ENCODE measurements at regions not wholly inside any gene's neighbourhood (a gene's known extent, or its start where the extent isn't known, plus 50 kb on each side); places are given as distances from the start of the nearest gene placed in this dataset.

DNA sequence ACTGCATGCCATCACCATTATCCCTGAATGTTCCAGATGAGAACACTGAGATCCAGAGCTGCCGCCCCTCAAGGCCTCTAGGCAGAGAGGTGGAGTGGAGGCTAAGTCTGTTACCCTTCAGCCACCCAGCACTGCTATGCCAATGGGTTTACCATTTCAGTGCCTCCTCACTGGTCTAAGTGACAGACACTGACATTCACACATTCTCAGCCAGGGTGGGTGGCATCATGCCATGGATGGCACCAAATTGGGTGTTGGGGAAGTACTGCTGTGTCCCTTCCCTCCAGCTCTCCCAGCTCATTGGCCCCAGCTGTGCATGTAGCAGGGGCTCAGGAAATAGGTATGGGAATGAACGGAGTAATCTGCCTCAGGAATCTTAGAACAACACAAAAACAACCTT, 96.8 kb upstream of the PLET1 start:
- TF ChIP-seq POLR2A (IDR thresholded peaks at IDR 0.05; ENCODE audit: low read length) (no peak), GATA1 (IDR thresholded peaks at IDR 0.05; ENCODE audit: low read depth, low read length) (no peak)

Data from erythroblast (primary cell).